ENCODE measurements at regions not wholly inside any gene's neighbourhood (a gene's known extent, or its start where the extent isn't known, plus 50 kb on each side); places are given as distances from the start of the nearest gene placed in this dataset.

- no peak for TF ChIP-seq EZH2phosphoT487 (IDR thresholded peaks at IDR 0.05; ENCODE audit: insufficient read depth, low read depth)
- TF ChIP-seq EZH2 (IDR thresholded peaks at IDR 0.05; ENCODE audit: insufficient read depth, poor library complexity, severe bottlenecking) = no peak
These were observed 244.2 kb upstream of the MEF2C start for GRCh38 chr5:89127191-89127590.
